Fibroblast of lung (primary cell): ENCODE measurements at regions not wholly inside any gene's neighbourhood (a gene's known extent, or its start where the extent isn't known, plus 50 kb on each side); places are given as distances from the start of the nearest gene placed in this dataset.

Experiments used
- DNase-seq, 2 donors: peaks; one replicate each; pipeline versions ENCODE4 v3.0.0 to v3.0.0-alpha.2; 2010; ENCODE audit warnings: low read depth in 2 of 2
- H2AFZ ChIP-seq: 2 replicates; pipeline ENCODE4 v1.5.1; 2012; ENCODE audit warnings: low read length, control low read depth, inconsistent platforms
- H3K27ac ChIP-seq: 2 replicates; pipeline ENCODE4 v1.5.1; 2011; ENCODE audit warnings: low read length, control low read depth; ENCODE audit not compliant: insufficient read depth
- H3K27me3 ChIP-seq: 2 replicates; pipeline ENCODE4 v1.5.1; 2011; ENCODE audit warnings: mild to moderate bottlenecking, low read length; ENCODE audit not compliant: control insufficient read depth, insufficient read depth
- H3K36me3 ChIP-seq: 2 replicates; pipeline ENCODE4 v1.5.1; 2011; ENCODE audit warnings: low read length; ENCODE audit not compliant: control insufficient read depth, insufficient read depth
- H3K4me1 ChIP-seq: 2 replicates; pipeline ENCODE4 v1.5.1; 2011; ENCODE audit warnings: low read length; ENCODE audit not compliant: control insufficient read depth, insufficient read depth; ENCODE audit errors: extremely low read depth
- H3K4me2 ChIP-seq: 2 replicates; pipeline ENCODE4 v1.5.1; 2011; ENCODE audit warnings: low read length, control low read depth; ENCODE audit not compliant: insufficient read depth; ENCODE audit errors: extremely low read depth
- H3K4me3 ChIP-seq, 4 experiments: fragments of 200-600 bp in 1 of 4; sonication (generic) in 1 of 4; replicated peaks in 1 of 4; 2 replicates each; pipeline ENCODE4 v1.5.1; 2011 to 2016; ENCODE audit warnings: low read length in 4 of 4, low read depth in 3 of 4, mild to moderate bottlenecking in 3 of 4, control low read depth in 2 of 4, inconsistent platforms in 1 of 4, mixed read lengths in 1 of 4; ENCODE audit not compliant: insufficient read depth in 1 of 4; ENCODE audit errors: control extremely low read depth in 1 of 4
- H3K79me2 ChIP-seq: 2 replicates; pipeline ENCODE4 v1.5.1; 2012; ENCODE audit warnings: mild to moderate bottlenecking, low read length, inconsistent platforms; ENCODE audit not compliant: control insufficient read depth, insufficient read depth
- H3K9ac ChIP-seq: 2 replicates; pipeline ENCODE4 v1.5.1; 2011; ENCODE audit warnings: mild to moderate bottlenecking, low read length, control low read depth; ENCODE audit not compliant: insufficient read depth
- H3K9me3 ChIP-seq: 2 replicates; pipeline ENCODE4 v1.5.1; 2012; ENCODE audit warnings: low read depth, low read length; ENCODE audit not compliant: control insufficient read depth, insufficient read depth
- H4K20me1 ChIP-seq: 2 replicates; pipeline ENCODE4 v1.5.1; 2011; ENCODE audit warnings: low read length; ENCODE audit not compliant: control insufficient read depth, insufficient read depth; ENCODE audit errors: extremely low read depth
- EZH2 ChIP-seq: IDR thresholded peaks from 2 replicates; pipeline ENCODE4 v1.5.1; 2012; ENCODE audit warnings: low read length, control low read depth, mild to moderate bottlenecking; ENCODE audit errors: missing control alignments
- TF ChIP-seq, protein P1 (sequence below), 2 donors: IDR thresholded peaks in 1 of 2; conservative IDR thresholded peaks in 1 of 2; 1 replicate in 1 of 2; 2 replicates in 1 of 2; pipeline ENCODE4 v1.5.1; 2011 to 2012; ENCODE audit warnings: low read length in 2 of 2, control low read depth in 1 of 2, inconsistent platforms in 1 of 2, low read depth in 1 of 2, mild to moderate bottlenecking in 1 of 2

DNA sequence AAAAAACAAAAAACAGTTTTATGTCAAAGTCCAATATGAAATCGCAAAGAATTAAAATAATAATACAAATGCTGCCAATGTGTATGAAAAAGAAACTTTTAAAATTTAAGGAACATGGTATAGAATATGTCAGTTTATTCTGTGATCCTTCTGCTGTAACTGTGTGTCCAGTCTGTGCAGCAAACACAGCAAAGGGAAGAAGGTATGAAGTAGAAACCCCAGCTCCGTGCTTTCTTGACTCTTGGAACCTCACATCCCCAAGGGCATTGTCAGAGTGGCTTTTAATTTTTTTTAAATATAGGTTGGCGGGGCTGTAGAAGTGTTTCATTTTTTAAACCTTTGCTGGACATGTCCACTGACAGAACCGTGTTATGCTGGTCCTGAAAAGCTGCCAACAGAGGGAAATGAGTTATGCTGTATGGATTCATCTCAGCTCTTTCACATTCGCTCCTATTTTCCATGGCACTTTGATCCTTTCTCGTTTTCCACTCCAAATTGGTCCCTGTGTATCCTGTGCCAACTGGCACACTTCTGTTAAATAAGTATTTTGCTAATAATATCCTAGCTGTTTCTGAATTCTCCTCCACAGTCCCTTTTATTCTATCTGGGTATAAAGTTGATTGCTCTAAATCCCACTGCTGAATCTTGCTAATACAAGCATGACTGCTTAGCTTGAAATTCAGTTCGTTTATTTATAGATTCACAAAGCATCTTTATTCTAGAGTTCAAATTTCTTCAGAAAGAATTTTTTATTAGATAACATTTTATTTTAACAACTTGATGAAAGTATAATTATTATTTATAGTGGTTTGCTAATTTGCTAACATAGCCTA is 127.0 kb upstream of the DDIT4L start:
- no peak for TF ChIP-seq EZH2
- TF ChIP-seq, protein P1, sequence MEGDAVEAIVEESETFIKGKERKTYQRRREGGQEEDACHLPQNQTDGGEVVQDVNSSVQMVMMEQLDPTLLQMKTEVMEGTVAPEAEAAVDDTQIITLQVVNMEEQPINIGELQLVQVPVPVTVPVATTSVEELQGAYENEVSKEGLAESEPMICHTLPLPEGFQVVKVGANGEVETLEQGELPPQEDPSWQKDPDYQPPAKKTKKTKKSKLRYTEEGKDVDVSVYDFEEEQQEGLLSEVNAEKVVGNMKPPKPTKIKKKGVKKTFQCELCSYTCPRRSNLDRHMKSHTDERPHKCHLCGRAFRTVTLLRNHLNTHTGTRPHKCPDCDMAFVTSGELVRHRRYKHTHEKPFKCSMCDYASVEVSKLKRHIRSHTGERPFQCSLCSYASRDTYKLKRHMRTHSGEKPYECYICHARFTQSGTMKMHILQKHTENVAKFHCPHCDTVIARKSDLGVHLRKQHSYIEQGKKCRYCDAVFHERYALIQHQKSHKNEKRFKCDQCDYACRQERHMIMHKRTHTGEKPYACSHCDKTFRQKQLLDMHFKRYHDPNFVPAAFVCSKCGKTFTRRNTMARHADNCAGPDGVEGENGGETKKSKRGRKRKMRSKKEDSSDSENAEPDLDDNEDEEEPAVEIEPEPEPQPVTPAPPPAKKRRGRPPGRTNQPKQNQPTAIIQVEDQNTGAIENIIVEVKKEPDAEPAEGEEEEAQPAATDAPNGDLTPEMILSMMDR (conservative IDR thresholded peaks at IDR 0.05 in 1 of 2, IDR thresholded peaks at IDR 0.05 in 1 of 2; ENCODE audit: low read depth in 1 of 2, low read length in 2 of 2), result no peak
- peak overlapping the region in 1 of 4 experiments; percentile 10 for H3K4me3 ChIP-seq
- no peaks in the 10 kb centered on the region for H4K20me1 ChIP-seq
- no peak overlapping the region for H3K9ac ChIP-seq
- no peaks in the 10 kb centered on the region for H3K27me3 ChIP-seq
- H3K4me2 ChIP-seq, result peak overlapping the region; percentile 32
- H3K36me3 ChIP-seq, result no peaks in the 10 kb centered on the region
- H3K9me3 ChIP-seq, result no peaks in the 10 kb centered on the region
- peaks cover 4% of the 10 kb centered on the region for H3K4me1 ChIP-seq
- no peak overlapping the region for H3K27ac ChIP-seq
- peak in 1 of 2 donors; percentile 20 for DNase-seq
- no peaks in the 10 kb centered on the region for H3K79me2 ChIP-seq
- H2AFZ ChIP-seq, result peak overlapping the region; percentile 38

DNA sequence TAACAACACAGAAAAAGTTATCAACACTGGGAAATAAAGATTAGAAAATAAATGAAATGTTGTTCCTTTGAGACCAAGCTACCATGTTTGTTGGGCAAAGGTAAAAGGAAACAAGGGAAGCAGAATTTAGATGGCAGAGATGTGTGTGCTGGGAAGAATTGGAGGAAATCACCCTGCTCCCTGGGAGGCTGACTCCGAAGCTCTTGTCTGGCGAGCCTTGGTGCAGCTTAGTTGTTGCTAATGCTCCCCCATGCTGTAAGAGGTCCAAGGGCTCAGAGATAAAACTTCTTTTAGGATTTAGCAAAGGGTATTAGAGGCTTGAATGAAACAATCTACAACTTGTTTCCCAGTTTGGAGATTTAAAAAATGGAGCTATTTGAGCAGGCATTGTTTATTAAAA is 123.8 kb upstream of the DDIT4L start:
- no peaks in the 10 kb centered on the region for H4K20me1 ChIP-seq
- no peak overlapping the region for H2AFZ ChIP-seq
- no peak overlapping the region for H3K27ac ChIP-seq
- no peaks in the 10 kb centered on the region for H3K79me2 ChIP-seq
- H3K4me2 ChIP-seq, result no peak overlapping the region
- H3K27me3 ChIP-seq, result no peaks in the 10 kb centered on the region
- H3K4me3 ChIP-seq, result no peak overlapping the region
- no peaks in the 10 kb centered on the region for H3K9me3 ChIP-seq
- no peak for DNase-seq
- no peaks in the 10 kb centered on the region for H3K36me3 ChIP-seq
- TF ChIP-seq EZH2, result no peak
- TF ChIP-seq, protein P1 (conservative IDR thresholded peaks at IDR 0.05 in 1 of 2, IDR thresholded peaks at IDR 0.05 in 1 of 2; ENCODE audit: low read depth in 1 of 2, low read length in 2 of 2), result no peak
- H3K9ac ChIP-seq, result no peak overlapping the region
- H3K4me1 ChIP-seq, result peaks cover 4% of the 10 kb centered on the region

DNA sequence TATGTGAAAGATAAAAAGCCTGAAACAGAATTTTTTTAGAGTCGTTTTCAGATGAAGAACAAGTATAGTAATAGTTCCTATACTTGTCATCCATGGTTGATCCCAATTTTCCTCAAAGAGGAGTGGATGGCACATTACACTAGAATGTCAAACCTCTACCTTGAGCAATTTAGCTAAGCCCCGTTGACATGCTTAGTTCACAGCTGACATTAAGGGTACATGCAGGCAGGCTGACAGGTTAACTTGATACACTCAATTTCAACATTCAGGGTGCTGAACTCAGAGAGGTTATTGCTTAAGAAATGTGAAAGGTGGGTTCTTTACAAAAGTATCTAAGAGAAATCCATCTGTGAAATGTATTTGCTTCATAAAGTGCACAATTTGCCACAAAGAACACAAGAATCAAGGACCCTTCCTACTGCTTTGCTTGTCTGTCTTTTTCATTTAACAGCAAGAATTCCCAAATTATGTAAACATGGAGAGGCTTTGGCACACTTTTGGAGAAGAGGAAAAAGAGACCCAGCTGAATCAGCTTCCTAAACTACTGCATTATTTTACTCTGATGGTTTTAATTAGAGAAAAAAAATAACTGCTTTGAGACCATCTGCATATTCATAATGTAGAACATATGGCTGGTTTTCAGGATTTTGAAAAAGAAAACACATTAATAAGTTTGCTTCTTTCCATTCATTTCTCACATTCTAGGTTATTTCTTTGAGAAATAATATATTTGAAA is 122.5 kb upstream of the DDIT4L start:
- H3K27ac ChIP-seq, result no peak overlapping the region
- no peaks in the 10 kb centered on the region for H3K36me3 ChIP-seq
- DNase-seq, result no peak
- no peaks in the 10 kb centered on the region for H3K79me2 ChIP-seq
- no peak overlapping the region for H2AFZ ChIP-seq
- H3K9ac ChIP-seq, result no peak overlapping the region
- peaks cover 4% of the 10 kb centered on the region for H3K4me1 ChIP-seq
- no peaks in the 10 kb centered on the region for H3K9me3 ChIP-seq
- H3K27me3 ChIP-seq, result no peaks in the 10 kb centered on the region
- peak overlapping the region; percentile 19 for H3K4me2 ChIP-seq
- H3K4me3 ChIP-seq, result no peak overlapping the region
- H4K20me1 ChIP-seq, result no peaks in the 10 kb centered on the region
- TF ChIP-seq EZH2, result no peak
- TF ChIP-seq, protein P1 (conservative IDR thresholded peaks at IDR 0.05 in 1 of 2, IDR thresholded peaks at IDR 0.05 in 1 of 2; ENCODE audit: low read depth in 1 of 2, low read length in 2 of 2), result no peak
